Tongue (tissue), 1 donor: ENCODE measurements at regions not wholly inside any gene's neighbourhood (a gene's known extent, or its start where the extent isn't known, plus 50 kb on each side); places are given as distances from the start of the nearest gene placed in this dataset.
A peak's percentile ranks its signal among the peaks of the same experiment; 100 is the strongest.

Experiments used
- DNase-seq: peaks from one replicate; pipeline ENCODE4 v3.0.0-alpha.2; 2015

GRCh38 chr11:121938076-121938475 lies 177.9 kb downstream of the BLID start:
- DNase-seq = no peak

GRCh38 chr11:121936781-121937447 lies 179.1 kb downstream of the BLID start:
- no peak for DNase-seq

GRCh38 chr11:121936370-121936769 lies 179.6 kb downstream of the BLID start:
- no peak for DNase-seq

GRCh38 chr11:121933694-121934093 lies 182.3 kb downstream of the BLID start:
- no peak for DNase-seq

- no peak for DNase-seq
Observed at GRCh38 chr11:121933294-121933693, 182.7 kb downstream of the BLID start.

- no peak for DNase-seq
Observed at GRCh38 chr11:121932646-121933185, 183.3 kb downstream of the BLID start.

- no peak for DNase-seq
Observed at GRCh38 chr11:121931748-121932352, 184.2 kb downstream of the BLID start.

GRCh38 chr11:121931121-121931520 lies 184.9 kb downstream of the BLID start:
- DNase-seq = no peak

GRCh38 chr11:121930004-121930965 lies 185.7 kb downstream of the BLID start:
- DNase-seq = no peak

- peak; percentile 94 for DNase-seq
Observed at GRCh38 chr11:121929581-121929980, 186.4 kb downstream of the BLID start.

- DNase-seq = peak; percentile 28
Observed at GRCh38 chr11:121928597-121929580, 187.1 kb downstream of the BLID start.

GRCh38 chr11:121927789-121928188 lies 188.2 kb downstream of the BLID start:
- no peak for DNase-seq

GRCh38 chr11:121927097-121927785 lies 188.8 kb downstream of the BLID start:
- DNase-seq = peak; percentile 52

- DNase-seq = no peak
Observed at GRCh38 chr11:121924191-121924590, 191.8 kb downstream of the BLID start.

- no peak for DNase-seq
Observed at GRCh38 chr11:121917482-121917881, 198.5 kb downstream of the BLID start.

- DNase-seq = no peak
Observed at GRCh38 chr11:121914508-121915059, 201.4 kb downstream of the BLID start.

- DNase-seq = no peak
Observed at GRCh38 chr11:121909596-121909995, 206.4 kb downstream of the BLID start.

- DNase-seq = no peak
Observed at GRCh38 chr11:121907379-121907778, 208.6 kb downstream of the BLID start.

GRCh38 chr11:121904148-121904547 lies 211.9 kb downstream of the BLID start:
- DNase-seq = no peak

- DNase-seq = peak; percentile 62
Observed at GRCh38 chr11:121901886-121902285, 214.1 kb downstream of the BLID start.
